ENCODE measurements at regions not wholly inside any gene's neighbourhood (a gene's known extent, or its start where the extent isn't known, plus 50 kb on each side); places are given as distances from the start of the nearest gene placed in this dataset.
"Not testable (repeated sequence)": the region's sequence is repeated elsewhere in the genome, so short reads cannot be mapped to it uniquely, and the experiment has no call there.

- H3K27ac ChIP-seq (ENCODE audit: low read depth, low read length, severe bottlenecking); H3K9me3 ChIP-seq (ENCODE audit: control insufficient read depth, low read length); H3K4me1 ChIP-seq (ENCODE audit: control insufficient read depth, insufficient read depth, low read length, poor library complexity, severe bottlenecking); H3K4me3 ChIP-seq (ENCODE audit: extremely low read depth, insufficient read depth, low read length, poor library complexity, severe bottlenecking); H3K36me3 ChIP-seq (ENCODE audit: control insufficient read depth, insufficient read depth, low read length): not testable (repeated sequence)
- WGBS, 2 experiments (ENCODE audit: insufficient coverage in 2 of 2), result 70% methylated on average over 1 of the region's 5 CpGs; no CpG with 5 or more reads in 1 of the 2 experiments
These were observed 933.6 kb upstream of the FOXG1 start for GRCh38 chr14:27833001-27833400.

- no peaks in the 10 kb centered on the region for H3K4me1 ChIP-seq (ENCODE audit: control insufficient read depth, insufficient read depth, low read length, poor library complexity, severe bottlenecking)
- no peaks in the 10 kb centered on the region for H3K36me3 ChIP-seq (ENCODE audit: control insufficient read depth, insufficient read depth, low read length)
- H3K27ac ChIP-seq (ENCODE audit: low read depth, low read length, severe bottlenecking), result no peak overlapping the region
- no peak overlapping the region for H3K4me3 ChIP-seq (ENCODE audit: extremely low read depth, insufficient read depth, low read length, poor library complexity, severe bottlenecking)
- no peaks in the 10 kb centered on the region for H3K9me3 ChIP-seq (ENCODE audit: control insufficient read depth, low read length)
These were observed 930.2 kb upstream of the FOXG1 start for GRCh38 chr14:27836386-27836785.

- peaks cover 4% of the 10 kb centered on the region for H3K4me1 ChIP-seq (ENCODE audit: control insufficient read depth, insufficient read depth, low read length, poor library complexity, severe bottlenecking)
- WGBS, 2 experiments (ENCODE audit: insufficient coverage in 2 of 2), result 93 to 96% methylated on average over 29 to 47 of the region's 54 CpGs
- no peak overlapping the region for H3K27ac ChIP-seq (ENCODE audit: low read depth, low read length, severe bottlenecking)
- no peaks in the 10 kb centered on the region for H3K36me3 ChIP-seq (ENCODE audit: control insufficient read depth, insufficient read depth, low read length)
- H3K9me3 ChIP-seq (ENCODE audit: control insufficient read depth, low read length), result no peaks in the 10 kb centered on the region
- no peak overlapping the region for H3K4me3 ChIP-seq (ENCODE audit: extremely low read depth, insufficient read depth, low read length, poor library complexity, severe bottlenecking)
These were observed 921.2 kb upstream of the FOXG1 start for GRCh38 chr14:27845241-27845850.

- WGBS, 2 experiments (ENCODE audit: insufficient coverage in 2 of 2), result 86 to 88% methylated on average over 8 of the region's 8 CpGs
- Histone ChIP-seq H3K9me3 (ENCODE audit: control insufficient read depth, low read length) (no peaks in the 10 kb centered on the region), H3K36me3 (ENCODE audit: control insufficient read depth, insufficient read depth, low read length) (no peaks in the 10 kb centered on the region), H3K4me1 (ENCODE audit: control insufficient read depth, insufficient read depth, low read length, poor library complexity, severe bottlenecking) (peaks cover 4% of the 10 kb centered on the region), H3K27ac (ENCODE audit: low read depth, low read length, severe bottlenecking) (no peak overlapping the region), H3K4me3 (ENCODE audit: extremely low read depth, insufficient read depth, low read length, poor library complexity, severe bottlenecking) (no peak overlapping the region)
These were observed 920.7 kb upstream of the FOXG1 start for GRCh38 chr14:27845902-27846301.

- not testable (repeated sequence) for H3K36me3 ChIP-seq (ENCODE audit: control insufficient read depth, insufficient read depth, low read length)
These were observed 919.1 kb upstream of the FOXG1 start for GRCh38 chr14:27847480-27847879.

GRCh38 chr14:27849193-27849592 lies 917.4 kb upstream of the FOXG1 start:
- not testable (repeated sequence) for H3K27ac ChIP-seq (ENCODE audit: low read depth, low read length, severe bottlenecking); H3K4me1 ChIP-seq (ENCODE audit: control insufficient read depth, insufficient read depth, low read length, poor library complexity, severe bottlenecking); H3K36me3 ChIP-seq (ENCODE audit: control insufficient read depth, insufficient read depth, low read length); H3K9me3 ChIP-seq (ENCODE audit: control insufficient read depth, low read length); H3K4me3 ChIP-seq (ENCODE audit: extremely low read depth, insufficient read depth, low read length, poor library complexity, severe bottlenecking)

More at GRCh38 chr14:27847480-27847879, 919.1 kb upstream of the FOXG1 start:
- WGBS, 2 experiments (ENCODE audit: insufficient coverage in 2 of 2), result no CpG with 5 or more reads among the region's 1 CpG
- H3K4me3 ChIP-seq (ENCODE audit: extremely low read depth, insufficient read depth, low read length, poor library complexity, severe bottlenecking); H3K27ac ChIP-seq (ENCODE audit: low read depth, low read length, severe bottlenecking); H3K4me1 ChIP-seq (ENCODE audit: control insufficient read depth, insufficient read depth, low read length, poor library complexity, severe bottlenecking); H3K9me3 ChIP-seq (ENCODE audit: control insufficient read depth, low read length): not testable (repeated sequence)

GRCh38 chr14:27862684-27863083 lies 903.9 kb upstream of the FOXG1 start:
- Histone ChIP-seq H3K36me3 (ENCODE audit: control insufficient read depth, insufficient read depth, low read length) (no peaks in the 10 kb centered on the region), H3K4me3 (ENCODE audit: extremely low read depth, insufficient read depth, low read length, poor library complexity, severe bottlenecking) (no peak overlapping the region), H3K9me3 (ENCODE audit: control insufficient read depth, low read length) (no peaks in the 10 kb centered on the region), H3K27ac (ENCODE audit: low read depth, low read length, severe bottlenecking) (no peak overlapping the region), H3K4me1 (ENCODE audit: control insufficient read depth, insufficient read depth, low read length, poor library complexity, severe bottlenecking) (no peaks in the 10 kb centered on the region)
- 71% methylated on average over 1 of the region's 2 CpGs; no CpG with 5 or more reads in 1 of the 2 experiments for WGBS, 2 experiments (ENCODE audit: insufficient coverage in 2 of 2)

GRCh38 chr14:27863166-27863565 lies 903.4 kb upstream of the FOXG1 start:
- H3K4me3 ChIP-seq (ENCODE audit: extremely low read depth, insufficient read depth, low read length, poor library complexity, severe bottlenecking), result no peak overlapping the region
- no peaks in the 10 kb centered on the region for H3K9me3 ChIP-seq (ENCODE audit: control insufficient read depth, low read length)
- no peak overlapping the region for H3K27ac ChIP-seq (ENCODE audit: low read depth, low read length, severe bottlenecking)
- H3K36me3 ChIP-seq (ENCODE audit: control insufficient read depth, insufficient read depth, low read length), result no peaks in the 10 kb centered on the region
- no peaks in the 10 kb centered on the region for H3K4me1 ChIP-seq (ENCODE audit: control insufficient read depth, insufficient read depth, low read length, poor library complexity, severe bottlenecking)
- WGBS, 2 experiments (ENCODE audit: insufficient coverage in 2 of 2), result 97 to 98% methylated on average over 5 to 6 of the region's 8 CpGs

GRCh38 chr14:27881063-27881462 lies 885.5 kb upstream of the FOXG1 start:
- no peak overlapping the region for H3K27ac ChIP-seq (ENCODE audit: low read depth, low read length, severe bottlenecking)
- H3K9me3 ChIP-seq (ENCODE audit: control insufficient read depth, low read length), result no peaks in the 10 kb centered on the region
- H3K36me3 ChIP-seq (ENCODE audit: control insufficient read depth, insufficient read depth, low read length), result no peaks in the 10 kb centered on the region
- no peak overlapping the region for H3K4me3 ChIP-seq (ENCODE audit: extremely low read depth, insufficient read depth, low read length, poor library complexity, severe bottlenecking)
- H3K4me1 ChIP-seq (ENCODE audit: control insufficient read depth, insufficient read depth, low read length, poor library complexity, severe bottlenecking), result no peaks in the 10 kb centered on the region

GRCh38 chr14:27881646-27882045 lies 884.9 kb upstream of the FOXG1 start:
- 17% methylated on average over 1 of the region's 4 CpGs; no CpG with 5 or more reads in 1 of the 2 experiments for WGBS, 2 experiments (ENCODE audit: insufficient coverage in 2 of 2)
- Histone ChIP-seq H3K9me3 (ENCODE audit: control insufficient read depth, low read length) (no peaks in the 10 kb centered on the region), H3K4me1 (ENCODE audit: control insufficient read depth, insufficient read depth, low read length, poor library complexity, severe bottlenecking) (no peaks in the 10 kb centered on the region), H3K27ac (ENCODE audit: low read depth, low read length, severe bottlenecking) (no peak overlapping the region), H3K4me3 (ENCODE audit: extremely low read depth, insufficient read depth, low read length, poor library complexity, severe bottlenecking) (no peak overlapping the region), H3K36me3 (ENCODE audit: control insufficient read depth, insufficient read depth, low read length) (no peaks in the 10 kb centered on the region)

- H3K27ac ChIP-seq (ENCODE audit: low read depth, low read length, severe bottlenecking), result no peak overlapping the region
- 69 to 100% methylated on average over 1 of the region's 1 CpG for WGBS, 2 experiments (ENCODE audit: insufficient coverage in 2 of 2)
- H3K4me3 ChIP-seq (ENCODE audit: extremely low read depth, insufficient read depth, low read length, poor library complexity, severe bottlenecking), result no peak overlapping the region
- H3K4me1 ChIP-seq (ENCODE audit: control insufficient read depth, insufficient read depth, low read length, poor library complexity, severe bottlenecking), result no peaks in the 10 kb centered on the region
- no peaks in the 10 kb centered on the region for H3K9me3 ChIP-seq (ENCODE audit: control insufficient read depth, low read length)
- H3K36me3 ChIP-seq (ENCODE audit: control insufficient read depth, insufficient read depth, low read length), result no peaks in the 10 kb centered on the region
These were observed 880.3 kb upstream of the FOXG1 start for GRCh38 chr14:27886256-27886655.

All from mesodermal cell (in vitro differentiated cells).